ENCODE measurements at regions not wholly inside any gene's neighbourhood (a gene's known extent, or its start where the extent isn't known, plus 50 kb on each side); places are given as distances from the start of the nearest gene placed in this dataset.

DNA sequence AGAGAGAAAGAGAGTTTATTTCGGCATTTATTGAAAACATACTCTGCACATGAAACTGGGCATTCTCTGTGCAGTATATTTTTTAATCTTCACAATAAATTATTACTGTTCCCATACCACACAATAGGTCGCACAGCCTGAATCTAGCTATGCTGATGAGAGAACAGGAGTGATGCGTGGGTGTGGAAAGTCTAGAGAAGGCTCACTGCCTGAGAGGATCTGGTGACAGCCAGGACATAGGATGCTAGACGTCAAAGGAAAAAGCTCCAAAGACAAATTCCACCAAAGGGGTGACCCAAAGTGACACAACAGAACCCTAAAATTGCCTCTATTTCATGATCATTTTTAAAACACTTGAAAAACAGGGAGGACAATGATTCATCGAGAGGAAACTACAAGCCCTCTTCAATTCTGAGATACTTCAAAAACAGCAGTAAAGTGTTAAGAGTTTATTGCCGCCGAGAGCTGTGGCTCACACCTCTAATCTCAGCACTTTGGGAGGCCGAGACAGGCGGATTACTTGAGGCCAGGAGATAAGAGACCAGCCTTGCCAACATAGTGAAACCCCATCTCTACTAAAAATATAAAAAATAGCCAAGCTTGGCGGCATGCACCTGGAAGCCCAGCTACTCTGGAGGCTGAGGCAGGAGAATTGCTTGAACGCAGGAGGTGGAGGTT lies 189.6 kb upstream of the NBEA start:
- DNase-seq (no peak), ATAC-seq (no peak)

DNA sequence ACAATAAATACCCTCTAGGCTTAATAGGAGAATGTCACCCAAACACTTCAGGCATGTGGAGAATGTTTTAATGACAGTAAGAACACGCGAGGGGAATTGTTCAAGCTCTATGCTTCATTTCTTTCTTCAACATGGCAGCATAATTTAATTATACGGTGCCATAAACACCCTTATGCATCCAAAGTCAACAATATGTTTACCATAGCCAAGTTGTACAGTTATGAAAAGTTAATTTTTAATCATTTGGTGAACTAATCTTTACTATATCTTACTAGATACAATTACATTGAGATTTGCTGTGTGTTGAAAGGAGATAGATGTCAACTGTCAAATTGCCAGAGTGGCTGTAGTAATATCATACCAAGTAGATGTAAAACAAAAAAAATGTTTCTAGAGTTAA lies 185.9 kb upstream of the NBEA start:
- ATAC-seq (no peak), DNase-seq (no peak)

DNA sequence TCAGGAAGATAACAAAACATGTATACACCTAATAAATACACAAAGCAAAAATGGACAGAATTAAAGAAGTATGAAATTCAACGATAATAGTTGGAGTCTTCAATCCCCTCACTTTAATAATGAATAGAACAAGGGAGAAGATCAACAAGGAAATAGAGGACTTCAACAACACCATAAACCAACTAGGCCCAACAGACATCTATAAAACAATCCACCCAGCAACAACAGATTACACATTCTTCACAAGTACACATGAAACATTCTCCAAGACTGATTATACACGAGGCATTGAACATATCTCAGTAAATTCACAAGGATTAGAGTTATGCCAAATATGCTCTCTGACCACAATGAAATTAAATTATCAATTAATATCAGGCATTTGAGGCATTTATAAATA lies 185.5 kb upstream of the NBEA start:
- no peak for ATAC-seq
- DNase-seq, result no peak

DNA sequence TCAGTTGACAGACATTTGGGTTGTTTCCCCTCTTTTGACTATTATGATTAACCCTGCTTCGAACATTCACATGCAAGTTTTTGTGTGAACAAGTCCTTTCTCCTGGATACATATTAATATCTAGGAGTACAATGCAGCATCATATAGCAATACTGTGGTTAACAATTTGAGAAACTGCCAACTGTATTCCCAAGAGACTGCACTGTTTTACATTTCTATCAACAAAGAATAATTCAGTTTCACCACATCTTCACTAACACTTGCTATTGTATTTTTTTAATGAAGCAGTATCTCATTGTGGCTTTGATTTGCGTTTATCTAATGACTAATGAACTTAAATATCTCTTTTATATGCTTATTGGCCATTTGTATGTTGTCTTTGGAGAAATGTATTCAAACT lies 184.6 kb upstream of the NBEA start:
- no peak for DNase-seq

DNA sequence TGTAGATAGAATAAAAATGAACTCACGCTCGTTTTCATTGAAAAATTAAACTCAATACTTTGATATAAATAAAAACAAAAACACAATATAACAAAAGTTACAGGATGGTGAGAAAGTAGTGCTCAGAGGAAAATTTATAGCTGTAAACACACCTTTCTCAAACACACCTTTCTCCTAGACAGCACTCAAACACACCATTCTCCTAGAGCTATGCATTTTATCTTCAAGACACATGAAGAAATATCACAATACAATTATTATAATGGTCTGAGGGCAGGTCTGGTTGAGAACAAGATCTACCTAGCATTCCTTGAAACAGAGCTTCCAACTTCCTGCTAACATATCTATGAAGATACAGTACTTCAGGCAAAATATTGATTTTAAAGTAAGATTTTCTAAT lies 183.4 kb upstream of the NBEA start:
- ATAC-seq, result no peak

More for the DNA sequence above, 184.6 kb upstream of the NBEA start:
- ATAC-seq, result no peak

DNA sequence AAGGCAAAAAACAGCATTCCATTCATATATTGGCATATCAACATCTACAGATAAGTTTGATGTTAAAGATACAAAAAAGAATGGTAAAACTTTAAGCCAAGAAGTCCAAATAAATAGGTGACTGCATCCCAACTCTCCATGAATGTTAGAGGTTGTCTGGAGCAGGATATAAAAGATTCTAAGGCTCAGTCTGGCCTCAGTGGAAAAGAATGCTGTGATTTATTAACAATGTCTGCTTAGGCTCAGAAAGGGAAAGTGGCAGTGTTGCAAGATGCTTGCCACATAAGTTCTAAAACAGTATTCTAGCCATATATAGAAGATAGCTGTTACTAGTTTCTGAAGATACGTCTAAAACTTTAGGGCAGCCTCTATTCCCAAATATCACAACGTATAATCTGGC lies 179.8 kb upstream of the NBEA start:
- DNase-seq (no peak), ATAC-seq (no peak)

More for the DNA sequence above, 183.4 kb upstream of the NBEA start:
- DNase-seq, result no peak

DNA sequence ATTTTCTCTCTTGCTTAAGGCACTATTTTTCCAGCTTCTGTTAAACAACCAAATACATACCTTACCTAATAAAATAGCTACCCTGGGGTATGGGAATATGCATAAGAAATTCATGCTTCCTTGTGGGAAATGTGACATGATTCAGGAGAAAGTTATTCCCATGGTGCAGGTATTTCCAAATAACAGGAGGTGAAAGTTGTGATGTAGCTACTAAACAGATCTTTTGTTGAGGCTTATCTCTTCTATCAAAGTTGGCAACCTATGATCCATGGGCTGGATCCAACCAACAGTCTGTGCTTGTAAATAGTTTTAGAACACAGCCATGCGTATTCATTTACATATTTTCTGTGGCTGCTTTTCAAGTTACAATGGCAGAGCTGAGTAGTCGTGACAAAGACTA lies 177.8 kb upstream of the NBEA start:
- no peak for DNase-seq
- ATAC-seq, result no peak

DNA sequence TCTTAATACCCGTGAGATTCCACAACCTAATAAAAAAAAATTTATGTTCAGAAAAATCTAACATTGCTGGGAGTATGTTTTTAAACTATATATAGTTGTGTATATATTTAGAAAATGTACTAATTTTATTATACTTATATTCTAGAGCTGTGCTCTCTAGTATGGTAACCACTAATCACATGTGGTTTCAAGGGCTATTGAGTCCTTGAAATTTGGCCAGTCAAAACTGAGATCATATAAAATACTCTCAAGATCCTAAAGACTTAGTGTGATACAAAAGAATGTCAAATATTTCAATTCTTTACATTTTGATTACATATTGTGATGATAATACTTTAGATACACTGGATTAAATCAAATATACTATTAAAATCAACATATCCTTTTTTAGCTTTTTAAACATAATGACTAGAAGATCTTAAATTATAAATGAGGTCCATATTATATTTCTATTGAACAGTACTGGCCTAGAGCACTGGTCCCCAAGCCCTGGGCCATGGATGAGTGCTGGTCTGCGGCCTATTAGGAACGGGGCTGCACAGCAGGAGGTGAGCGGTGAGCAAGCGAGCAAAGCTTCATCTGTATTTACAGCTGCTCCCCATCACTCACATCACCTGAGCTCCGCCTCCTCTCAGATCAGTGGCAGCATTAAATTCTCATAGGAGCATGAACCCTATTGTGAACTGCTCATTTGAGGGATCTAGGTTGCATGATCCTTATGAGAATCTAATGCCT lies 176.5 kb upstream of the NBEA start:
- DNase-seq, result no peak
- no peak for ATAC-seq

DNA sequence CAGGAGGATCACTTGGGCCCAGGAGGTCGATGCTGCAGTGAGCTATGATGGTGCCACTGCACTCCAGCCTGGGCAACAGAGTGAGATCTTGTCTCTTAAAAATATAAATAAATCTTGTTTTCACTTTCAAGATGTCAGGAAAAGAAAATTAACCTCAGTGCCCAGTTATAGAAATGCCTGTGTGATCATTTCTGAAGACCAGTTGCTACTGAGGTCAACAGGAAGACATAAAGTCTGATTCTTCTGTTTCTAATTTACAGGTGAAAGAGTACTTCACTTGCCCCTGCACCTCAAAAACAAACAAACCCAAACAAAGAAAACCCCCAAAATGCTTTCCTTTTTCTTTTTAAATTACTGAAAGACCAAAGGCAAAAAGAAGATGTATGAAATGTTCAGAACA lies 174.3 kb upstream of the NBEA start:
- DNase-seq (no peak), ATAC-seq (no peak)

DNA sequence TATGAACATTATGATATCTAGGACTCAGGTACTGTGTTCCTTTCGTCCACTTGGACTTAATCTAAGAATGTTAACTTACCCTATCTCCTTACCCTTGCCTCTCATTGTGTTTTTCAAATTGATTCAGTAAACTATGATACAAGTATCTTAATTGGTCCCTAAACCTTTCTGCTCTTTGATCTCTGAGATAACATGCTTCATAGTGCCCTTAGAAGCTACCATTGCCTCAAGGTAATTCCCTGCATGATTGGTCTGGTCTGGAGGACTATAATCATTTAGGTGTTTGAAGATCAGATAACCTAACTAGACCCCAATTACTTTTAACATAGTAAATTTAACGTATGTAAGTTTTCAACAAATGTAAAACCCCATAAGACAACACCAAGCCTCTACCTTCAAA lies 169.9 kb upstream of the NBEA start:
- ATAC-seq (no peak), DNase-seq (no peak)

DNA sequence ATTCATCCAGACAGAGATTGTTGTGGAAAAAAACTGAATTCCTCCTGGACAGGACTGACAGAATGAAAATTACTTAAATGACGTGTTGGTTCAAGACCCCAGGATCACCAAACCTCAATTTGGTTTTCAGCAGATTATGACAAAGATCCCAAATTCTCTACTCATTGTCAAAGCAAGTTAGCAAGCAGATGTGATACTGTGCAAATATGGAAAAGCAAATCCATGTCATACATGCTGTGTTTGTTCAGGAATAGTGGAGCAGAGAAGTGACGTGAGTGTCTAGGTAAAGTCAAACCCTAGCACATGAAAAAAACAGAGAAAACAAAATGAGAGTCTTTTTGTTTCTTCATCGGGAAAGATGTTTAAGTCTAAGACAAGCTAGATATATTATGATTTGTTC lies 169.2 kb upstream of the NBEA start:
- ATAC-seq (no peak), DNase-seq (no peak)

DNA sequence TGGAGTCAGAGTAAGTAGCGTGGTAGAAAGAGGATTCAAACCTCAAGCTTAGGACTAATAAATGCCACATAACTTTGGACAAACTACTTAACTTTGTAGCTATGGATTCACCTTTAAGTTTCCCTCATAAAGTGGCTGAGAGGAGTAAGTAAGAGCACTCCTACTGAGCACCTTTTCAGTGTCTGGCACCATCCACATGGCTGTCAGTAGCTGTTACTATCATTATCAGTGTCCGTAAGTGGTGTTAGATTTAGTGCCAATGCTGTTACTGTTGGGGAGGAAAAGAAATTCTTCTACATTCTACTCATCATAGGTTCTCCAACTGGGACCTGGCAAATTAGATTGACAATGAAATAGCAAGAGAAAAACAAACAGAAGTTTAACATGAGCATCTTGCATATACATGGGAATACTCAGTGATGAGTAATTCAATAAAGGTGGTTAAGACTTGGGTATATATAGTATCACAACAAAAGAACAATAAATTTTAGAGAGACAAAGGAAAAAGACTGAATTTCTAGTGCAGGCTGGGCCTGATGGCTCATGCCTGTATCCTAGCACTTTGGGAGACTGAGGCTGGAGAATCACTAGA lies 165.6 kb upstream of the NBEA start:
- no peak for DNase-seq
- no peak for ATAC-seq

DNA sequence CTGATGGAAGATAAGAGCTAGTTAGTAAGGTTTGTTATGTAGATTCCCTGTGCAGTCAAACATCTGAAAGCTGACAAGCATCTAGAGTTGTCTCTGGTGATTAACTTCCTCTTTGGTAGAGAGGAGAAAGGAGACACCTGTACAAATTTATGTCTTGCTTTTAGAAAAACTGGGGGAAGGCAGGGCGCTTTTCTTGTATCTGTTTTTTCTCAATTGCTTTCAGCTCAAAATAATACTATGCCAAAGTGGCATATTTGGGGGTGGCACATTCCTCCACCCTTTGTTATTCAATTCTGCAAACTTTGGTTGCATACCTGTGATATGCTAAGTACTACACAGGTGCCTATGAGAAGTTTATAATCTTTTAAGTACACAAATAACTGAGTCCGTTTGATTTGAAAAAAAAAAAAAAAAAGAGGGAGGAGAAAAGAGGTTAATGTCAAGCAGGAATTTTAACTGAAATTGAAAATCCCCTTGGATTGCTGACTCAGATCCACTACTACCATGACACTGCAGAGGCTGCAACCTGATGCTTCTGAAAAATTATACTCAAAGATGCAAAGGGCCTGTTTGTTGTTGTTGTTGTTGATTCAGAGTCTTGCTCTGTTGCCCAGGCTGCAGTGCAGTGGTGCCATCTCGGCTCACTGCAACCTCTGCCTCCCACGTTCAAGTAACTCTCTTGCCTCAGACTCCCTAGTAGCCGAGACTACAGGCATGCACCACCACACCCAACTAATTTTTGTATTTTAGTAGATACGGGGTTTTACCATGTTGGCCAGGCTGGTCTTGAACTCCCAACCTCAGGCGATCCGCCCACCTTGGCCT lies 164.8 kb upstream of the NBEA start:
- DNase-seq, result no peak
- ATAC-seq, result no peak

DNA sequence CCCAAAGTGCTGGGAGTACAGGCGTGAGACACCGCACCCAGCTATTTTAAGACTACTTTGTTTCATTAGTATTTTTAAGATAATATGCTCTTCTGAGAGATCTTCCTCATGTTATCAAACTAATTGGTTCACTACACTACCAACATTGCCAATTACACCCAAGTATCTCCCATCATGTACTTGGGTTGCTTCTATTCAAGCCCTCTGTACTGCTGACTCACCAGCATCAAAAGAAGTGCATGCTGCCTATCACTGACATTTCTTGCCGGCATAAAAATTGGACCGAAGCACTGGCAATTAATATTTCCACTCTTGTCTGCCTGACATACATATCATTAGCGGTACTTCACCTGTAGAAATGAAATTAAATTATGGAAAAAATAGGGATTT lies 164.2 kb upstream of the NBEA start:
- DNase-seq (no peak), ATAC-seq (no peak)

DNA sequence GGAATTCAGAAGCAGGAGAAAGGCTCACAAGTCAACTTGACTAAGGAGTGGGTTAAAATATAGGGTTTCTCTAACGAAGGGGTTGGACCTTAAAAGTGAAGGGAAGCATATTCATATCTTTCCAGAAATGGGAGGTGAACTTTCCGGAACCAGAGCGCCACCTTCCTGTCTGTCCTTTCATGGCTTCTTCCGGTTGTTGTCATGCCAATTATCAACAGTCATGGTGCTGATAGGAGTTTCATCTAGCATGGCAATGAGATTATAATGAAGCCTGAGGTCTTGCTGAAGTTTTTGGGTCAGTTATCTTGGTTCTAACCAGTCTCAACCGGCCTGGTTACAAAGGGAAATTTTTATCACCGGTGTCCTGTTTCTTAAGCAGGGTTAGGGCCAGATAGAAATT lies 162.9 kb upstream of the NBEA start:
- ATAC-seq, result no peak
- DNase-seq, result no peak

DNA sequence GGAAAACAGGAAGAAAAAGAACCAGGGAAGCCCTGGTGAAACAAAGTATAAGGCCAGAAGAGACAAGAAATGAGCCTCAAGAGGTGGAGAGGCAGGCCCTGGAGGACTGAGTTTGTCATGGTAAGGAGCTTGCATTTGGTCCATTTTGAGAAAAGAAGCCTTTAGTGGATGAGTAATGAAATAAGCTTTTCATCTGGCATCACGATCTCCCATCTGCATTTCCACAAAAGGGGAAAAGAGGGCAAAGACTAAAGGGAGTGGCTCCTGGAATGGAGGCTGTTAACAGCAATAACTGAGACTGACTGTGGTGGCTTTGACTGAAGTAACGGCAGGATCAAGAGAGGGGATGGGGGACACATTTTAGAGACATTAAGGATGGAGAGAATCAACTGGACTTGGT lies 148.8 kb upstream of the NBEA start:
- ATAC-seq, result no peak
- no peak for DNase-seq

DNA sequence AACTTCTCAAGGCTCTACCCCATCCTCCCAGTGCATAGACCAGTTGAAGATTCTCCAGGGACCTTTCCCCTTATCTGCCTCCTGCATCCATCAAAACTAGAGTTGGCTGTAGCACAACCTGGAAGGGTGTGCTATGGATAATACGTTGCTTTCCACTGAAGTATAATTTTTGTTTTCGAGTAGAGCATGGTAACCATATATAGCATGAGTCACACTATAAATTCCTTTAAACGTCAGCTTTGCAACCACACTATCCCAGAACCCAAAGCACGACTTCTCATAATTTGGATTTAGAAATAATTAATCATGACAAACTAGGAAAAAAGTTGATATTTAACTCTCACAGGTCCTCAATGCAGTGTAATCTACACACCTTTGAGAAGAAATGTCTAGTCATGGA lies 138.3 kb upstream of the NBEA start:
- ATAC-seq, result no peak
- DNase-seq, result no peak

DNA sequence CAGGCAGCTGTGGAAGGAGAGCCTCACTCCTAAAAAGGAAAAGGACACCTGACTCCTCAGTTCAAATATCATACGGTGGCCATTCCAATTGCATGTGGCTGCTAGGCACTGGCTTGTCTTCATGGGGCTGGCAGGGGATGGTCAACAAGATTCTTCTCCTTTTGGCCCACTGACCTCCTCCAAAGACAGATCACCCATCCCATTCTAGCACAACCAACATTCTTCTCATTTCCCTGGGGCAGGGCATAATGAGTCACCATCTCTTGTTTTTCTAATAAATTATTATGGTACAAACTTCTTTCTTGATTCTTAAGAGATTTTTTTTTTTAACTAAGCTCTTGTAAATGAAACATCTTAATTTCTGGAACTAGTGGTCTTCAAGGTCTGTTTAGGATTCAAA lies 136.7 kb upstream of the NBEA start:
- ATAC-seq (no peak), DNase-seq (no peak)

DNA sequence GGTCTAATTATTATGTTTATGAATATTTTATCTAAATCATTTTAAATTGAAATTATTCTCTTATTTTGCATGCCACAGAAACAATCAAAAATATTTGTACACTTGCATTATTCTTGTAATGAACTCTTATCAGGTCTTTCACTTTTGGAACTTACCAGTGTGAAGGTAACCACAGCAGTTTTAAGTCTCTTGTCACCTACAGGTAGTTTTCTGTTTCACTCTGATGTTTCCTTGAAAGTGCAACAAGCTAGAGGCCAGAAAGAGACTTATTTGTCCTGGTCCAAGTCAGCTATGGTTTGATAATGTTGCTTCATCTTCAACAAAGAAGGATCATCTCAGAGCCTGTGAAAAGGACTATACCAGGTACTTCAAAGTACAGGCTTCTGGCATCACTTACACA lies 133.4 kb upstream of the NBEA start:
- no peak for DNase-seq
- no peak for ATAC-seq

DNA sequence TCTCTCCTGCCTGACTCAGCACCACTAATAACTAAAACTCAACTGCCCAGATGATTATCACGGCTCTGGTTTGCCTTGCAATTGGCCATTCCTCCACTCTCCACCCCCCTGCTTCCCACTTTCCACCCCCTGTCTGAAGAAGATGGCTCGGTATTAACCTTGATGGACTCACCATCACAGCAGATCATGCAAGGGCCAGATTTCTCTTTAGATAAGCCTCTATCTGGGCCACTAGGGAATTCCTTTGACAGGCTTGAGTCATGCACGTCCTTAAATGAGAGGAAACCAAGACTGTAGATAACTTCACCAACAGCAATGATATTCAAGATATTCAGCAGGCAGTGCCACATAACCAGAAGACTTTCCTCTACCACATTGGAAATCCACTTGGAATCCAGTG lies 131.1 kb upstream of the NBEA start:
- DNase-seq (no peak), ATAC-seq (no peak)

DNA sequence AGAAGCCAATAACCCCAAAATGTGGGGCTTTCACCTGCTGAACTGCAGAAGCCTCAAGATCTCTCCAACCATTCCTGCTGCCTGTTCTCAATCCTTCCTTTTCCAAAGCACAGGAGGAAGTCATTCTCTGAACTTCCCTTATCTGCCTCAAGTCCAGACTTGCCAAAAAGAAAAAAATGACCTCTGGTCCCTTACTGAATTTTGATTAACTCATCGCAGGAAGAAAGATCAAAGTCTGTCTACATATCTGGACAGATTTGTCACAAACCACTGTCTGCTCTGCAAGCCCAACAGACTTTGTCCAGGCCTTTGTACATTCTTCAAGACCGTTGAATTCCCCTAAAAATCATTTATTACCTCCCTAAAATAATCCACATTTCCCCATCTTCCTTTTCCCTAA lies 126.5 kb upstream of the NBEA start:
- no peak for DNase-seq
- no peak for ATAC-seq

DNA sequence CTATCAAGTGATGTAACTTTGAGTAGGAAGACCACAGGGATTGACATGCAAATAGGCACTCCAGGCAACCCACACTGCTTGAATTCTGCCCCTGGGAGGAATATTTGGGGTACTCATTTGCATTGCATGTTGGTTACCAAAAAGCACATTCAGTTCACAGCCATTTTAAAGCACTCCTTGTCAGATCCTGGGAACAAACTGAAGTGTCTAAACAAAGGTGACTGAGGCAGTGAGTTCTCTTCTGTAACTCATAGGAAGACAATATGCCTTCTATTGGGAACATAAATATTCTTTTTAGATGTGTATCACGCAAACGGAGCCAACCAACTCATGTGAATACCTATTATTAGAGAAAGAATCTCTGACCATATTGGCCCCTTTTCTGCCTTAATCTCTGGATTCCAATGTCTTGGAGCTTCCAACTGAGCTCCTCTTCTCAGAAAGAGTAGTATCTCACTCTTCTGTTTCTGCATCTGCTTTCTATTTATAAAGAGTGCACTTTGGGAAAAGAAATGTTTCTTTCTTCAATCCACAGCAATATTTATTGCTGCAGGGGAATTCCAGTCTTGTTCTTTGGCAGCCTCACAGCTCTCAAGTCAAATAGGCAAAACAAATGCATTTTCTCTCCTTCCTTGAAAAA lies 125.7 kb upstream of the NBEA start:
- DNase-seq (no peak), ATAC-seq (no peak)
